Skeletal muscle tissue (tissue), 1 donor: ENCODE measurements at regions not wholly inside any gene's neighbourhood (a gene's known extent, or its start where the extent isn't known, plus 50 kb on each side); places are given as distances from the start of the nearest gene placed in this dataset. TPM values are rescaled to one million over a fixed set of nuclear protein-coding genes. Genes with fewer than 3 reads are reported as not detected.
A peak's percentile ranks its signal among the peaks of the same experiment; 100 is the strongest.

ENCODE experiments used
- small RNA-seq: library from RNA; depleted of rRNA; stranded (forward); fragments of <200 nt; gene quantifications from one replicate; pipeline ENCODE3, GENCODE V24; 2014

Small RNA genes in the stretch of these regions (small RNA-seq; reads per million reads assigned to genes)
- not detected for gene RF01518
- 1.4 reads per million, percentile 82 among the genes with 10 or more reads in this experiment for gene RNA5SP358
- gene RNA5SP359: 0.12 reads per million
